Stimulated activated CD4-positive, alpha-beta T cell treated with anti-CD3 and anti-CD28 coated beads, TNF-alpha, amount 100 ng/mL, for 1 hour (primary cell): ENCODE measurements at regions not wholly inside any gene's neighbourhood (a gene's known extent, or its start where the extent isn't known, plus 50 kb on each side); places are given as distances from the start of the nearest gene placed in this dataset.

Experiments
- DNase-seq, 3 donors: peaks; one replicate each; pipeline ENCODE4 v3.0.0-alpha.2; 2020; ENCODE audit warnings: low read depth in 3 of 3, low spot score in 1 of 3

DNA sequence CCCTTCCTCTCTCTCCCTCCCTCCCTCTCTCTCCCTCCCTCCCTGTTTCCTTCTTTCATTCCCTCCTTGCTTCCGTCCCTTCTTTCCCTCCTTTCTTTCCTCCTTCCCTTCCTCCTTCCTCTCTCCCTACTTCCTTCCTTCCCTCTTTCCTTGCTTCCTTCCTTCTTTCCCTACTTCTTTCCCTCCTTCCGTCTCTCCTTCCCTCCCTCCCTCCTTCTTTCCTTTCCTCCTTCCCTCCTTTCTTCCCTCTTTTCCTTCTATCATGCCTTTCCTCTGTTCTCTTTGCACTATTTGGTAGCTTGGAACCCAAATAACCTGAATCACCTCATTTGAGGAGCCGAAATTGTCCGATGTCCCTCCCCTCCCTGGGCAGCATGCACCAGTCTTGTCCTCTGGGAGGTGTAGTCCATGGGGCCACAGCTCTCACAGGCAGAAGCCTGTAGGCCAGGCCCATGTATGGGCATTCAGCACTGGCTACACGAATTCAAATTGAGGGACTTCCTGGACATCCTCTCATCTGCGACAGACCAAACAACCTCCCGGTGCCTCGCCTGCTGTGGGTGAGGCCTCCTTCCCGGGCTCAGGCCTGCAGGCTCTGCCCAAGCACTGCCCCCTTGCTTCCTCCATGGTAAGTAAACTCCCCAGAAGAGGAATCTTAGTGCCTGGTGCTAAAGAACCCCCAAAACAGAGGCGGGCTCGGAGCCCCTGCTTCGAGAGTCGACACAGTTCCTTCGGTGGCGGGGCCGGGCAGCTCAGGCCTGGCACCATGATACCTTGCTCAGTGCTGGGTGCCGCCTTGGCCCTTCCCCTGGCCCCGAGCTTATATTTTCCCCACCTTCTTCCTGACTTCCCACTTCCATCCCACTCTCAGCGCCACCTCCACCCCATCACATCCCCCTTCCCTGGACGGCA is 454.1 kb upstream of the CADM1 start:
- DNase-seq, result no peak

DNA sequence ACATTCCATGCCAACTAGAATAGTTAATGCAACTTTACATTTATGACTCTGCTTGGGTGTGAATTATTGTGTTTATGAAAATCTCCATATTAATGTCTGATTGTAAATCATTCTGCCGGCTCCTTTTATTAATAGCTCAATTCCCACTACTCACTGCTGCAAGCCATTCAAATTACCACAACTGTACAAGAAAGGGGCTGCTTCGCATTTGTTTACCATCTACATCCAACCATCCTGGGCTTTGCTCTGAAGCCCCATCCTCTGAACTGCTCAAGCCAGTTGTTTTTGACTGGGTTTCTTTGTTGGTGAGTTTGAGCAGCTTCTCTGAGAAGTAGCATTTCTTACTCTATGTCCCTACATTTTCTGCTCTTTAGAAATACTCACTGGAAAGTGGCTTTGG is 451.6 kb upstream of the CADM1 start:
- DNase-seq, result no peak

DNA sequence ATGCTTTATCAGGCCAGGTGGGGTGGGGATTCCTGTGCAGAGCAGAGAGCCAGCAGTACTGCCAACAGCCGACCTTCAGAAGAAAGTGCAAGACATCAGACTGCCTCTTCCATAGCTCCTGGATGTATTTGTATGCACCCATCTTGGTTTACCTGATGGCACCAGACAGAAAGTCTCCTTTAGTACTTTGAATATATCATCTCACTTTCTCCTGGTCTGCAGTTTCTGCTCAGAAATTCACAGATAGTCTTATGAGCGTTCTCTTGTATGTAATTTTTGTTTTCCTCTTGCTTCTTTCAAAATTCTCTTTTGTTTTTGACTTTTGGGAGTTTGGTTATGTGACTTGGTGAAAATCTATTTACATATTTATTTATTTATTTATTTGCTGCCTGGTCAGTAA is 446.4 kb upstream of the CADM1 start:
- DNase-seq, result no peak

DNA sequence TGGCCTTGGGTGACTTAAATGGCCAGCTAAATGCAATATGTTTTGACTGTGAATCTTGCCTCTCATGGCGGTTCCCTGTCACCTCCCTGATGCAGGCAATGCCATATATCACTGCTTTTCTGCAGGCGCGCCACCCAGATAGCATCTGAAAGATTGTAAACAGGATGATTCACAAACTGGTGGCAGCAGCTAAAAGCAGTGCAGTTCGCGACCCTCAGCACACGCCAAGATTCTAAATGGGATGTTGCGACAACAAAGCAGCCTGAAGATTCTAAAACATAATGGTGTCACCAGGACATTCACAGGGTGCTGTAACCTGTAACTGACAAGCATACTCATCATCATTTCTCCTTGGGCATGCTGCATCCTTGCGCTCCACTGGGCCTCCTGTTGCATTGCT is 440.4 kb upstream of the CADM1 start:
- no peak for DNase-seq

DNA sequence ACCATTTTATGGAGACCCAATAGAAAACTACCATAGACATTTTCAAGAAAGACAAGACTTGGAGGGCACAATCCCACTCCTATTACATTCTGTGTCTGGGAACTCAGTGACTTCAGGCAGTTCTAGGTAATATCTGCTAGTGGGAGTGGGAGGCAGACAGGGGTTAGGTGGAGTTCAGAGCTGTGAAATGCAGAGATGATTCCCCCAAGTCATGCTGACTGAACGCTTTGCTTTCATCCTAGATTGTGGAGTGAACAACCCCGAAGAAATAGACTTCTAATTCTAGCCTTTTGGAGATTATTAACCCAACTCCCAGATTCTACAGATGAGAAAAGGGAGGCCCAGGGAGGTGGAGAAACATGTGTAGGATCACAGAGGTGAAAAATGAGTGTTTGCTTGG is 437.8 kb upstream of the CADM1 start:
- no peak for DNase-seq

DNA sequence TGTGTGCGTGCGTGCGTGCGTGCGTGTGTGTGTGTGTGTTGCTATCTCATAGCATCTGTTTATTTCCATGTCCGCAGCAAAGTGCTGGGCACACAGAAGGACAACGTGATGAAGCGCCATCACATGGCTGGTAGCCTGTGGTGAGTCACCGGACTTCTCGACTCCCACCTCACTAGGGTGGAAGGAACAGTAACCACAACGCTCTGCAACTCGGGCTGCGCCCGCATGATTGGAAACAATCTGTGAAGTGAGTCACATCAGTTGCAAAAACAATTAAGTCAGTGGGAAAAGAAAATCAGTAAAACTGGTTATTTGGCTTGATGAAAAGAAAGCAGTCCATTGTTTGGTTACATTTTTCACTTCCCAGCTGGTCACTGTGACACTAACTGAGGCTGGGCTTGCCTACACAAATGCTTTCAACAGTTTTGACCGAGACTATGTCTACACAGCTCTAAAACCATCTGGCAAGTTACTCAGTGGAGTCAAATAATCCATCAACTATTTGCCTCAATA is 437.3 kb upstream of the CADM1 start:
- no peak for DNase-seq

DNA sequence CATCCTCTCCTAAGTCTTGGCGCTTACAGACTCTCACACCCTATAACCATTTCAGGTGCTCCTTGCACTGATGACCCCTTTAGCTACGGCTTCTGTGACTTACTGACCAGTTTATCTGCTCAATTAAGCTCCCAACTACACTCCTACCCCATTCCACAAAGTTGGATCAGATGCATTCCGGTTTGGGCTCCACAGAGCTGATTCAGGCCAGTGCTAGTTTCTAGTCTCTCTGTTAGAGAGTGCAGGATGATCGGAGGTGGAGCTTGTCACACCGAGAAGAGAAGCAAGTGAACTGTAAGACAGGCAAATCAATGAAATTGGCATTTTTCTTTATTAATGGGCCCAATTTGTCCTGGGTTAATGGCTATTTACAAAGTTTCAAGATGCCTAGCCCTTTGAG is 436.8 kb upstream of the CADM1 start:
- DNase-seq, result no peak

DNA sequence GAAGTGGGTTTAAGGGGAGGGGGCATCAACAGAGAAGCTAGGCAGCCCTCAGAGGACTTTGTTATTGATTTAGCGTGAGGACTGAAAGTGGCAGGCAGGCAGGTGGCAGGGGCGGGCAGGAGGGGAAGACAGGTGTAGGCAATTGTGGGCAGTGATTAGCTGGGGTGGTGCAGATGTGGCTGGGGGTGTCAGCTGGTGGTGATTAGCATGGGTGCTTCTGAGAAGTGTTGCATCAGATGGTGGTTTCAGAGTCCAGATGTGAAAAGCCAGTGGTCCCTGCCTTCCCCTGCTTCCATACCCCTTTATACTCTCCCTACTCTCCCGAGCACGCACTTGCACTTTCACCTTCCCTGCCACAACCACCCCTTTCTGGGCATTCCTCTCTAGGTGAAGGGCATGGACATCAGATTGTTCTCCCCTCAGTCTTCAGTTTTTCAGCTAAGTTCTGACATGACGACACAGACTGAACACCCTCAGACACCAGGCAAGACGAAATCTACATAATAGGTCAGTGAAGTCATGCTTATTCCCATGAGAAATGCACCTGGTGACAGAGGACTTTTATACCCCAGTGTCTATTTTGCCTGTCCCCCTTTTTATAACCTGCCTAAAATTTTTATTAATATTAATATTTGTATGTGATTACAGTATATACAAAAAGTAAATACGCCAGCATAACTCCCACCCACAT is 435.7 kb upstream of the CADM1 start:
- no peak for DNase-seq

DNA sequence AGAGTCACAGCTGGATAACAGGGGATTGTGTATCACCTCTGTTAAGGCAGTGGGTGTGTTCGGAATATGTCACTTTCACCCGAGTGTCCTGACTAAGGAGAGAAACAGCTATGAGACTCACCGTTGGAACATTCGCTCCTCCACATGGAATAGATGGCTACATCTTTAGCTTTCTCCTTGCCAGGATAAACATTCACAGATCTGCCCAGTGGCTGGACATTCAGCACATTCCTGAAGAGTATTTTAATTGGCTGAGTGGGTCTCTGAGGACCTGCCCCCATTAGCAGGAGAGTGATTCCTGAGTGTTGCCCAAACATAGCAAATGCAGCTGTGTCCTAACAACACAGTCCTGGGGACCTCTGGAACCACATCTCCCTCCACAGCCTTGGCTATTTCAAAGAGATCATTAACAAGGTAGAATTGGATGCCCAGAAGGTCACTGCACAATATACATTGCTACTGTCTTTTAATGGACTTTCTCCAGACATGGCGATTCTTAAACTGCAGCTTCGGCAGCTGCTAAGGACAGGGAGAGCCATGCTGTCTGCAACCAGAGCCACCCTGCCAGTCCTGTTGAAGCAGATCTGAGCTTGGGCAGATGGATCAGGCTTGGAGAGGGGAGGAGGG is 435.0 kb upstream of the CADM1 start:
- no peak for DNase-seq

DNA sequence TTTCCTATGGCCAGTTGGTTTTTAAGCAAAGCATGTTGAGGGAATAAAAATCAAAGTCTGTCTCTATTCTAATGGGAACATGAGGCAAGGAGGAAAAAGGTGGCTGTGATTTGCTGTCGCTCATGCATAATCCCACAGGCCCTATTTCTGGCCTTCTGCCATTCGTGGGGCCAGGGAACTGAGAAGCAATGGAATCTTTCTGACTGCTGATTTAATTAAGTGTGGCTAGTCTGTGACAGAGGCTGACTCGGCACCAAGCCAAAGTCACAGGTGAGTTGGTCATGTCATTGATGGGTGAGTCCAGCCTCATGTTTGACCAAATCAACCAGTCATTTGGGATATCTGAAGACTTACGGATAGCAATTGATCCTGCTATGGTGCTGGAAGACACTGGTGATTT is 429.3 kb upstream of the CADM1 start:
- DNase-seq, result no peak

DNA sequence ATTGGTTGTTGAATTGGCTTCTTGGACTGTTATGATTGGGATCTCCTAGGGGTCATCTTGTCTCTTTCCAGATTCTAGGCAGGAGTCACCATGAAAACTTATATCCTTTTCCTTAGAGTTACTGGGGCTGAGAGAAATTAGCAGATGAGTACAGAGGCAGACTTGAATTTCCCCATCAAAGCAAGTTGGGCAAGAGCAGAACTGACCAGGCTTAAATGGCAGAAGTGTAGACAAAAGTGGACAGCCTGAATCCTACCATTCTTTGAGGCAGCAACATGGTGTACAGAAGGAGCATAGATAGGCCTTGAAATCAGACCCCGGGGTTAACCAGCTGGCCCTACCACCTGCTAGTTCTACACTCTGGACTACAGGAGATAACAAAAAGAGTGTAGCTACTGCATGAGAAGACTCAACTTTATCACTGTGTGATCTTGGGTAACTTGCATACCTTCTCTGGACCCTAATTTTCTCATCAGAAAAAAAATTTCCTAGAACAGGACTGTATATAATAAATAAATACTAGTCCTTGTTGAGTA is 427.4 kb upstream of the CADM1 start:
- DNase-seq, result no peak

DNA sequence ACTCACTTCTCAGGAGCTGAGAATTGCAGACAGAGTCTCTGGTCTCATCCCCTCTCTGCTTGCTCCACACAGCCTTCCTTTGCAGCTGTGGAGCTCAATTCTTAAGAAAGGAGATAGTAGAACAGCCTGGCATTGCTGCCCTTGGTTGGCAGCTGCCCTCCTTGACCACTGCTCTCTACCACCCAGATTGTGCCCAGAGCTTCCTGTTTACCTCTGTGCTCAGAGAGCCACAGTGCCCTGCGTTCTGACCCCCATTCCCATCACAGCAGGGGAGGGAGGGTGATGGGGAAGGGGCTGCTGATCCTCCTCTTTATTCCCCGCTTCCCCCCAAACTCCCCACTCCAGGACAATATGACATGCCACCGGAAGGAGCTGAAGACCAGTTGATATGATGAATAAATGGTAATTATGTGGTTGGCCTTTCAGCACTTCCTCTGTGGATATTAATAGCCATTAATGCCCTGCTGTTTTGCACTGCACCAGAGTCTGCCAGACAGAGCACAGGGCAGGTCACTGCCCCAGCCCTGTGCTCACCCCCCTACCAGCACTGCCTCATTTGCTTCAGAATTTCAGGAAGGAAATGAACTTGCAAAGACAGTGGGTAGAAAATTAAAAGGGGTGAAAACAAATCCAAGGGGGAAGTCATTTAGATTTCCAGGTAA is 426.8 kb upstream of the CADM1 start:
- no peak for DNase-seq

DNA sequence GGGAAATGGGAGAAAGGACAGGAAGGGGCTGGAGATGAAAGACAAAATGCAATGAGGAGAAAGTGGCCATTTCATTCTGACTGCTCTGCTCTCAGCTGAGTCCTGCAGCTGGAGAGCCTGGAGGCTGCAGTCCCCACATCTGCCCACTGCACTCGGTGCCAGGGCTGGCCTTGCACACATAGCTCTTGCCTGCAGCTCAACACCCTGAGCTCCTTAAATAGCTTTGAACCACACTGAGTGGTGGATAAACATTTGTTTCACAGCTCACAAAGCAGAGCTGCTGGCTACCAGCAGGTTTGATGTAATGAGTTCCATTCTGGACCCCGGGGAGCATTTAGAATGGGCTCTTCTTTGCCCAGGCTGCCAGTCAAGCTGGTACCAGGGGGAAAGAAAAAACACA is 426.1 kb upstream of the CADM1 start:
- no peak for DNase-seq

DNA sequence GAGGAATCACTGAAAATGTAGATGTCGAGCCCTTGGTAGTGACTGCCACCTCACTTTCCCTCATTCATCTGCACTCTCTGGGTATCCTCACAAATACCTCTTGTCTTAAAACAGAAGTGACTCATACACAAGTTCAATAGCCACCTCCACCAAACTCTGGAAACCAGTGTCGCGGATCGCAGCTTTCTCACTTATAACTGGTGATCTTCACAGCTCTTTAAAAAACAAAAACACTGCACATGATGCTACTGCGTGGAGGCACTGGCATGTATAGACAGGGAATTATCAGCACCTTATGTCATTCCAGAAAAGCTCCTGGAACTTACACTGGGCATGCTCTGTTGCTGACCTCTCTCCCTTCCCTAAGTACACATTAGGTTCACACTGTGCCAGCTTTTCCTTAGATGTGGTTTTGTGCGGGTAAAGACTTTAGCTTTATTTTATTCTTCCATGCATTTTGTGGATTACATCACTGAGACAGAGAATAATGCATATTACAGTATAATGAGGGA is 425.5 kb upstream of the CADM1 start:
- no peak for DNase-seq

DNA sequence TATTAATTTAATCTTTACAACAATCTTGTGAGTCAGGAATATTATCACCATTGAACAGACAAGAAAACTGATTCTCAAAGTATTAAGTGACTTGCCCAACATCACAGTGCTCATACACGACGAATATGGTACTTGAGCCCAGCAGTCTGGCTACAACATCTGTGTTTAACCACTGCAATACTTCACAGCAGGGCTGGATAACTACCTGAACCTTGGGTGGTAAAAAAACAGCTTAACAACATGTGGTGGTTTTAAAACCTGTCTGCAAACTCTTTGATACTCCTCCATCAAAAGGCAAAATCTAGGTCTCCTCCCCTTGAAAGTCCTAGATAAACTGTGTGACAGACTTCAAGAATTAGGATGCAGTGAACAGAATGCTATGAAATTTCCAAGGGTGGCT is 424.6 kb upstream of the CADM1 start:
- no peak for DNase-seq

DNA sequence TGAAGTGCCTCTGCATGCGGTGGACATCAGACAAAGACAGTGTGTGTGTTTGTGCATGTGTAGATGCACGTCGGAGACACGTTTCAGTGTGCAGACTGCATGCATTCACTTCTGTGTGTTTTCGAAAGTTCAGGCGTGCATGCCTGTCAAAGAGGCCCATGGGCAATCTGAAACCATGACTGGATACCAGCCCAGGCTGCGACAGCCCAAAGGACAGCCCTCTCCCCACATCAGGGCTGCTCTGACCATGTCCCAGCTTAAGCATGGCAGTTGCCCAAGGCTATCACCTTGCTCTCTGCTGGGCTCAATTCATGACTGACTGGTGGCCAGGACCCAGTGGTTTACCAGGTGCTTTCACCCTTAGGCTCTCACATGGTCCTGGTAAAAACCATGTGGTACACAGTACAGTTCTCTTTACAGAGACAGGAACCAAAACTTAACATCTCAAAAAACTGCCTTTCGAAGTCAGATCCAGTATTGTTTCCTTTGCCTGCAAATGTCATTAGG is 423.7 kb upstream of the CADM1 start:
- no peak for DNase-seq

DNA sequence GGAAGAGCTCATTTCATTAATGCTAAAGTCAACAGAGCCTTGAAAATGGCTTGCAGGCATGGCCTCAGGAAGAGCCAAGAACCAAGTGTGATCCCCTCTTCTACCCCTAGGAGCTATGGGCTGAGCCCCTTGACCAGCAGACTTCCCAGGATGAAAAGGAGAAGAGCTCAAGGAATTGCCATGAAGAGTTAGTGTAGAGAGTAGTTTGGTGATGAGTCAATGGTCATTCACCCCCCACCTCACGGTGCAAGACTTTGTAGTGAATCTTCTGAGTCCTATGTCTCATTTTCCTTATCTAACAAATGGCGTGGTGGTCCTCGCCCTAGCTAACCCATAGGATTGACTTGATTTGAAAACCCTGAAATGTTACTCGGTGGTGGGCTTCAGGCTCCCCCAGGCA is 422.4 kb upstream of the CADM1 start:
- no peak for DNase-seq

DNA sequence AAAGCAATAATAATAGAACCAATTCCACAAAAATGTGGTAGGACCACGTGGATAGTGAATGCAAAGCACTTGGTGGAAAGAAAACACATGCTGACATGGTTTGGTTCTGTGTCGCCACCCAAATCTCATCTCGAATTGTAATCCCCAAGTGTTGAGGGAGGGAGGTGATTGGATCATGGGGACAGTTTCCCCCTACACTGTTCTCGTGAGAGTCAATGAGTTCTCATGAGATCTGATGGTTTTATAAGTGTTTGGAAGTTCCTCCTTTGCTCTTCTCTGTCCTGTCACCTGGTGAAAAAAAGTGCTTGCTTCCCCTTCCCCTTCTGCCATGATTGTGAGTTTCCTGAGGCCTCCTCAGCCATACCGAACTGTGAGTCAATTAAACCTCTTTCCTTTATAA is 421.9 kb upstream of the CADM1 start:
- DNase-seq, result no peak

DNA sequence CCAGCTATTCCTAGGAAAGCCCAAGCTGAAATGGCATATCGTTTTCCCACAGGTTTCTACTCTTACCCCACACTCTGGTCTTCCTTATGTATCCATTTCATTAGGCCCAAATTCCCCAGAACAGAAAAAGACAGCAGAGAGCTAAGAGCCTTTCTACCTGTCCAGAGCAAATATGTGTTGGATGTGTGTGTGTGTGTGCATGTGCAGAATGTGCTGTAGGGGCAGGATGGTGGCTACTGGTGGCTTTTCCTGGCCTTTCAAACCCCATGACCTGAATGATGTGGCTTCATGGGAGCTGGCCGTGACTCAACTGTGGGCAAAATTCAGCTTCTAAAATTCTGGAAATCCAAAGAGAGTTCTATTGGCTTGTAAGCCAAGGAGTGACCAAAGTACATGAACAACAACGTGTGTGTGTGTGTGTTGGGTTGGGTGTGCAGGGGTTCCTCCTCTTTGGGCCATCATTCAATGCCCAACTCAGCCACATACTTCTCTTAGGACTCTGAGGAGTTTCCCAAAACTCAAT is 421.4 kb upstream of the CADM1 start:
- no peak for DNase-seq

DNA sequence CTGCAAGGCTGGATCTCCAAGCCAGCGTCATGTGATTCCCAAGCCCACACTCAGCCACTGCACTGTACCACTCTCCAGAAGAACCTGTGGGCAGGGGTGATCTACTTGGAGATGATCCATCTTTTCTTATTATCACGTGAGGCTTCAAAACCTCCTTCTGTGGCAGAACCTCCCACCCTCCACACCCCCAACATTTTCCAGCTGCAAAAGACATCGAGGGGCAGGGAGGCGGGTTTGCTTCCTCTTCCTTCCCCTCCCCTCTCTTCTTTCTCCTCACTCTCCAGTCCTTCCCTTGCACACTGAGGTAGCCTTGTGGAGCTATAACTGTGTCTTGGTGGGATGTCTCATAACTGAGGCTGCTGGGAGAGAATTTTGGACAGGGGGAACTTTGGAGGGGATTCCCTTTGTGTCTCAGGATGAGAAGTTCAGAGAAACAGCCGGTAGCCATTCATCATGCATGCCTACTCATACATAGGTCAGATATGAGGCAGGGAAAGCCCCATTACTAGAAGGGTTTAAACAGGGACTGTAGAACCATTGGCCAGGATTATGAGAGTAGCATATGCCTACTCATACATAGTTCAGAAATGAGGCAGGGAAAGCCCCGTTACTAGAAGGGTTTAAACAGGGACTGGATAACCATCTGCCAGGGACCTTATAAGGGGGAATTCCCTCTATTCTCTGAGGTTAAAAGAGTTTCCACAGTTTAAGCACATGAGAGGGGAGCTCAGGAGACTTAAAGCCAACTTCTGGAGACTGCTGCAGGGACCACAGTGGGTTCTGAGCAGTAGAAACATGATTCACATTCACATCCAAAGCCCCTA is 420.7 kb upstream of the CADM1 start:
- DNase-seq, result no peak
